Ishikawa (cell line): ENCODE measurements at regions not wholly inside any gene's neighbourhood (a gene's known extent, or its start where the extent isn't known, plus 50 kb on each side); places are given as distances from the start of the nearest gene placed in this dataset.

ENCODE experiments used
- CEBPB ChIP-seq: IDR thresholded peaks from 2 replicates; pipeline ENCODE4 v1.6.1; 2012
- CREB1 ChIP-seq: IDR thresholded peaks from 2 replicates; pipeline ENCODE4 v1.6.1; 2012; ENCODE audit warnings: low read depth
- EGR1 ChIP-seq: IDR thresholded peaks from 2 replicates; pipeline ENCODE4 v1.6.1; 2012
- EP300 ChIP-seq: IDR thresholded peaks from 2 replicates; pipeline ENCODE4 v1.6.1; 2012; ENCODE audit warnings: borderline replicate concordance
- FOXM1 ChIP-seq: IDR thresholded peaks from 2 replicates; pipeline ENCODE4 v1.6.1; 2012; ENCODE audit warnings: low read depth, borderline replicate concordance
- NFIC ChIP-seq: IDR thresholded peaks from 2 replicates; pipeline ENCODE4 v1.6.1; 2012
- RAD21 ChIP-seq: IDR thresholded peaks from 2 replicates; pipeline ENCODE4 v1.6.1; 2012; ENCODE audit warnings: low read depth
- TAF1 ChIP-seq: IDR thresholded peaks from 2 replicates; pipeline ENCODE4 v1.6.1; 2012; ENCODE audit warnings: low read depth, mild to moderate bottlenecking
- TCF12 ChIP-seq: IDR thresholded peaks from 2 replicates; pipeline ENCODE4 v1.6.1; 2012; ENCODE audit warnings: low read depth
- TEAD4 ChIP-seq: IDR thresholded peaks from 2 replicates; pipeline ENCODE4 v1.6.1; 2012
- YY1 ChIP-seq: IDR thresholded peaks from 2 replicates; pipeline ENCODE4 v1.6.1; 2012; ENCODE audit warnings: low read depth
- ZBTB7A ChIP-seq: IDR thresholded peaks from 2 replicates; pipeline ENCODE4 v1.6.1; 2012; ENCODE audit warnings: low read depth
- TF ChIP-seq, protein P1 (sequence below): IDR thresholded peaks from 2 replicates; pipeline ENCODE4 v1.6.1; 2012; ENCODE audit warnings: low read depth, mild to moderate bottlenecking
- TF ChIP-seq, protein P2 (sequence below): IDR thresholded peaks from 2 replicates; pipeline ENCODE4 v1.6.1; 2012
- TF ChIP-seq, protein P3 (sequence below): IDR thresholded peaks from 2 replicates; pipeline ENCODE4 v1.6.1; 2012

DNA sequence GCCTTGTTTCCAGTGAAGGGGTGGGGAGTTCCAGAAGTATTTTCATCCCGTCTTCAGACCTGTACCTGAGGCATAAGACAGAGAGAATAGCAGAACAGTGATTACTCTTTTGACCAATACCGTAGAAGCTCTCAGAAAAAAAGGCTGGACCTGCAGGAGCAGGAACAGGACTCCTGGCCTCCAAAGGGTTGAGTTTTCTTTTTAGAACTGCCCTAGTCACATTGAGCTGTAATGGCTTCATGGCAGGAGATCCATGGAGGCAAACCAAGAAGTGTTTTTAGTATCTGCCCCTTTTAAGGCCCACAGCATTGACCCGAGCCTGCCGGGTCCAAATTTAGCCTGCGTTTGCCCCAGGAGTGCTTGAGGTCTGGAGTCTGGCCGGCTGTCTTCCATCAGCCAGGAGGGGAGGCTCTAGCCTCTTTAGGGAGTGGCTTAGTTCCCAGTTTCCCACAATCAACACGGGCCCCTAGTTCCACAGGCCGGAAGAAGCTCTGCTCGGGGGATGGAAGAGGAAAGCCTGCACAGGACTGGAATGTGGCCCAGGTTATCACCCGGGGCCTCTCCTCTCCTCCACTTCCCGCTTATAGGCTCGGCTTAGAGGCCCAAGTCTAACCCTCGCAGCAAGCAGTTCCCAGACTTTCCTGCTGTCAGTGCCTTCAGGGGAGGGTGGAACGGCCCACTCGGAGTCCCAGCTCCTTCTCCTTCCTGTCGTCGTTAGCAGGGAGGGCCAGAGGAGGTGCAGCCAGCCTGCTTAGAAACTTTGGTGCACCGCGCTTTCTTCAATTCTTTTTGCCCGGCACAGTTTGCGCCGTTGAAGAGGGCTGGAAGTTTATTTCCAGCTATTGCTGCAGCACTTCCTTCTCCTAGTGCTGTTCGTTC lies 80.7 kb downstream of the C9orf152 start:
- TF ChIP-seq RAD21 (no peak), TCF12 (no peak), ZBTB7A (no peak), FOXM1 (no peak), TAF1 (no peak), TEAD4 (no peak), NFIC (no peak), CREB1 (no peak), YY1 (no peak), EP300 (no peak)
- TF ChIP-seq, protein P1, sequence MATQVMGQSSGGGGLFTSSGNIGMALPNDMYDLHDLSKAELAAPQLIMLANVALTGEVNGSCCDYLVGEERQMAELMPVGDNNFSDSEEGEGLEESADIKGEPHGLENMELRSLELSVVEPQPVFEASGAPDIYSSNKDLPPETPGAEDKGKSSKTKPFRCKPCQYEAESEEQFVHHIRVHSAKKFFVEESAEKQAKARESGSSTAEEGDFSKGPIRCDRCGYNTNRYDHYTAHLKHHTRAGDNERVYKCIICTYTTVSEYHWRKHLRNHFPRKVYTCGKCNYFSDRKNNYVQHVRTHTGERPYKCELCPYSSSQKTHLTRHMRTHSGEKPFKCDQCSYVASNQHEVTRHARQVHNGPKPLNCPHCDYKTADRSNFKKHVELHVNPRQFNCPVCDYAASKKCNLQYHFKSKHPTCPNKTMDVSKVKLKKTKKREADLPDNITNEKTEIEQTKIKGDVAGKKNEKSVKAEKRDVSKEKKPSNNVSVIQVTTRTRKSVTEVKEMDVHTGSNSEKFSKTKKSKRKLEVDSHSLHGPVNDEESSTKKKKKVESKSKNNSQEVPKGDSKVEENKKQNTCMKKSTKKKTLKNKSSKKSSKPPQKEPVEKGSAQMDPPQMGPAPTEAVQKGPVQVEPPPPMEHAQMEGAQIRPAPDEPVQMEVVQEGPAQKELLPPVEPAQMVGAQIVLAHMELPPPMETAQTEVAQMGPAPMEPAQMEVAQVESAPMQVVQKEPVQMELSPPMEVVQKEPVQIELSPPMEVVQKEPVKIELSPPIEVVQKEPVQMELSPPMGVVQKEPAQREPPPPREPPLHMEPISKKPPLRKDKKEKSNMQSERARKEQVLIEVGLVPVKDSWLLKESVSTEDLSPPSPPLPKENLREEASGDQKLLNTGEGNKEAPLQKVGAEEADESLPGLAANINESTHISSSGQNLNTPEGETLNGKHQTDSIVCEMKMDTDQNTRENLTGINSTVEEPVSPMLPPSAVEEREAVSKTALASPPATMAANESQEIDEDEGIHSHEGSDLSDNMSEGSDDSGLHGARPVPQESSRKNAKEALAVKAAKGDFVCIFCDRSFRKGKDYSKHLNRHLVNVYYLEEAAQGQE: no peak

DNA sequence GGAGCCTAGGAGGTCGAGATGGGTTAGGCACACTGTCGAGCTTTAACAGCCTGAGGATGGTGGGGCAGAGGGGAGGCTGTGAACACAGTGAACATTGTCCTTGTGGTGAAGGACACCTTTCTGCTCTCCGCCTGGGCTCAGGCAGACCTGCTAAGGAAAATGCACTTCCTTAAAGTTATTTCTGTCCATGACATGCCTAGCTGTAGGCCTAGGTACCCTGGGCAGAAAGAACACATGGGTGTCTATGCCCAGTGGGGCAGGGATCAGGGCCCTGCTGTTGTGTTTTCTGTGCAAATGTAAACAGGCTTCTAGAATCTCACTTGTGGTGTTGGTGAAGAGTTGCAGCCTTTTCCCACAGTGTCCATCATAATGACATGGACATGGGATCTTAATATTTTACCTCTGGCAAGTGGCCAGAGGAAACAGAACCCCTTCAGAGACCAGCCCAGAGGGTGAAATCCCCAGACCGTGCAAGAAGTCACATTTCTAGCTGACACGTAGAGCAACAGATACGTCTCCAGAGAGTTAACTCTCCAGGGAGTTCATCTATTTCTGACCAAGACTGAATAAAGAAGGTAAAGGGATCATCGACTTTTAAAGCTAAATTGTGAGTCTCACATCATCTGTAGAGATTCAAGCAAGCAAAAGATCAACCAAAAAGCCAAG lies 79.2 kb downstream of the C9orf152 start:
- TF ChIP-seq YY1 (no peak), TCF12 (no peak), TAF1 (no peak), NFIC (no peak), EP300 (no peak), ZBTB7A (no peak), RAD21 (no peak), FOXM1 (no peak), EGR1 (no peak), TEAD4 (no peak), CREB1 (no peak)
- TF ChIP-seq, protein P2, sequence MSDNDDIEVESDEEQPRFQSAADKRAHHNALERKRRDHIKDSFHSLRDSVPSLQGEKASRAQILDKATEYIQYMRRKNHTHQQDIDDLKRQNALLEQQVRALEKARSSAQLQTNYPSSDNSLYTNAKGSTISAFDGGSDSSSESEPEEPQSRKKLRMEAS: no peak
- TF ChIP-seq, protein P1: no peak

DNA sequence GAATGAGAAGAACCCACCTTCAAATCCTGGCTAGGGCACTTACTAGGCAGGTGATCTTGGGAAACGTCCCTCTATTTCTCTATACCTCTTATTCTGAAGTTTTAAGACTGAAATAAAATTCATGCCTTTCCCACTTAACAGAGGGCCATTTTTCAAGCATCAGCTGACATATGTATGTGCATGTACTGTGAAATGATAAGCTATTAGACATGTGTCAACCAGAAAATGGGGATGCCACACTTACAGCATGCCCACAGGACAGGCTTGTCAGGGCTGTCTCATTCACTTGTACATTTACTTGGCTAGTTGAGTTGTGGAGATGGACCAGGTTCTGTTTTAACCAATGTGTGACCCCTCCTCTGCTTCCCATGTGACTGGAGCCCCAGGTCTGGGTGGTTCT lies 78.5 kb downstream of the C9orf152 start:
- TF ChIP-seq FOXM1 (no peak), TAF1 (no peak), CEBPB (no peak), CREB1 (no peak), EGR1 (no peak)

DNA sequence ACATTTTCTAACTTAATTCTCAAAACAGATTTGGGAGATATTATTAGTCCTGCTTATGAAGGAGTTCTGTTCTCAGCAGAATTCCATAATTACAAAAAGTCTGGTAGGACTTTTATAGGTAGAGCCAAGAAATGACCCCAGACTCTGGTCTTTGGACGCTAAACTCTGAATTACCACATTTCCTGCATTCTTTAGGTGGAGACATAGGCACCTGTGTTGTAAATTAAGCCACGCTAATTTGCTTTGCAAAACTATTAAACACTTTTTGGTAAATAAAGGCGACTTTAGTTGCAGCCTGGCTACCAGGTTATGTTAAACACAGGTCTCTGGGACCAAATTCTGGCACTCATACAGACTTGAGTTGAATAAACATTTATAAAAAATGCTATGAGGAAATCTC lies 77.7 kb downstream of the C9orf152 start:
- no peak for TF ChIP-seq NFIC
- TF ChIP-seq RAD21: no peak
- TF ChIP-seq YY1: no peak
- TF ChIP-seq, protein P3, sequence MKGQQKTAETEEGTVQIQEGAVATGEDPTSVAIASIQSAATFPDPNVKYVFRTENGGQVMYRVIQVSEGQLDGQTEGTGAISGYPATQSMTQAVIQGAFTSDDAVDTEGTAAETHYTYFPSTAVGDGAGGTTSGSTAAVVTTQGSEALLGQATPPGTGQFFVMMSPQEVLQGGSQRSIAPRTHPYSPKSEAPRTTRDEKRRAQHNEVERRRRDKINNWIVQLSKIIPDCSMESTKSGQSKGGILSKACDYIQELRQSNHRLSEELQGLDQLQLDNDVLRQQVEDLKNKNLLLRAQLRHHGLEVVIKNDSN: no peak
- no peak for TF ChIP-seq ZBTB7A
- TF ChIP-seq, protein P2: no peak
- TF ChIP-seq, protein P1: no peak
- TF ChIP-seq CREB1: no peak
- no peak for TF ChIP-seq EGR1
- TF ChIP-seq TCF12: no peak
- TF ChIP-seq CEBPB: no peak
- no peak for TF ChIP-seq TEAD4
- no peak for TF ChIP-seq TAF1
